ENCODE measurements at regions not wholly inside any gene's neighbourhood (a gene's known extent, or its start where the extent isn't known, plus 50 kb on each side); places are given as distances from the start of the nearest gene placed in this dataset.

DNA sequence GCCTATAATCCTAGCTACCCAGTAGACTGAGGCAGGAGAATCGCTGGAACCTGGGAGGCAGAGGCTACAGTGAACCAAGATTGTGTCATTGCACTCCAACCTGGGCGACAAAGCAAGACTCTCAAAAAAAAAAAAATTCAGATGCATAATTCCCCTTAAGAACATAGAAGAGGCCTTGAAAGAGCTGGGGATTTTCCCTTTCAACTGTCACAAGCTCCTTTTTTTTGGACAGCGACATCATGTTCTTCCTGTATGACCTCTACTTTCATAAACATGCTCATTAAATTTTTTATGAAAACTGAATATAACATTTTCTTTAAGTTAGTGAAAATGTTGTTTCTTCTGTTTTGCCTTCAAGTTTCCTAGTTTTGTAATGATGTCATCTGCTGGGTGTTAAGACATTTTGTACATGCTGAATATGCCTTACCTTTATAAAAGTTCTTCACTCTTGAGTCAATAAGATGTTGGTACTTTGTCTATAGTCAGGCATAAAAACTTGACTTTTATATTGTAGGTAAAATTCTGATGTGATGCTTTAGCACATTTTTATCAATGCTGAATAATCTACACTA is 76.0 kb downstream of the PTHLH start:
- H3K4me1 ChIP-seq (ENCODE audit: insufficient read depth, low read length) = peaks cover 32% of the 10 kb centered on the region
- H3K9ac ChIP-seq (ENCODE audit: insufficient read depth, low read depth, low read length) = no peak overlapping the region
- no peaks in the 10 kb centered on the region for H3K27me3 ChIP-seq (ENCODE audit: control insufficient read depth in 1 of 2, insufficient read depth in 2 of 2, low read length in 2 of 2)
- POLR2A ChIA-PET = no interaction called here
- no peaks in the 10 kb centered on the region for H3K36me3 ChIP-seq (replicated peaks in 1 of 2; ENCODE audit: control insufficient read depth in 1 of 2, insufficient read depth in 2 of 2, low read length in 2 of 2)
- 87% methylated on average over 3 of the region's 3 CpGs for WGBS (ENCODE audit: low lambda C conversion rate)
- H3K27ac ChIP-seq (ENCODE audit: extremely low read length, insufficient read depth, low read length) = no peak overlapping the region
- H3K4me2 ChIP-seq (ENCODE audit: low read depth, low read length) = no peak overlapping the region
- H3K4me3 ChIP-seq (replicated peaks in 1 of 3; ENCODE audit: insufficient read depth in 1 of 3, low read depth in 2 of 3, low read length in 3 of 3) = no peak overlapping the region
- in situ Hi-C loops (cut with HindIII; ENCODE audit: extremely low pct_ligation_motif_present, low pct_unique_long_range_greater_than_20kb) (no loop called here), intact Hi-C loops (cut with micrococcal nuclease; ENCODE audit: unreplicated experiment) (no loop called here)
- H3K9me3 ChIP-seq (ENCODE audit: low read length) = no peaks in the 10 kb centered on the region
- ATAC-seq = no peak
- CTCF ChIA-PET (ENCODE audit: low intra/inter-chr PET ratio, low total read pairs) = no interaction called here
- no TSS peak for BruUV-seq (replicated peaks)
- no peak for FAIRE-seq
- no peaks in the 10 kb centered on the region for H4K20me1 ChIP-seq (ENCODE audit: insufficient read depth, low read length)
- no peak for DNase-seq (ENCODE audit: low spot score)
- no peaks in the 10 kb centered on the region for H3K79me2 ChIP-seq (ENCODE audit: insufficient read depth, low read length)
- TF ChIP-seq ATF7 (IDR thresholded peaks at IDR 0.05) (peak; percentile 59; the same call in 1 of the 2 replicates), ATF7 (CRISPR knock-in tag; IDR thresholded peaks at IDR 0.05) (no peak), TCF12 (IDR thresholded peaks at IDR 0.05) (no peak), TCF12 (CRISPR knock-in tag; IDR thresholded peaks at IDR 0.05) (no peak), MTA3 (CRISPR knock-in tag; IDR thresholded peaks at IDR 0.05) (no peak), PHF8 (CRISPR knock-in tag; IDR thresholded peaks at IDR 0.05) (no peak)
- no peak overlapping the region for H2AFZ ChIP-seq (ENCODE audit: low read length)

DNA sequence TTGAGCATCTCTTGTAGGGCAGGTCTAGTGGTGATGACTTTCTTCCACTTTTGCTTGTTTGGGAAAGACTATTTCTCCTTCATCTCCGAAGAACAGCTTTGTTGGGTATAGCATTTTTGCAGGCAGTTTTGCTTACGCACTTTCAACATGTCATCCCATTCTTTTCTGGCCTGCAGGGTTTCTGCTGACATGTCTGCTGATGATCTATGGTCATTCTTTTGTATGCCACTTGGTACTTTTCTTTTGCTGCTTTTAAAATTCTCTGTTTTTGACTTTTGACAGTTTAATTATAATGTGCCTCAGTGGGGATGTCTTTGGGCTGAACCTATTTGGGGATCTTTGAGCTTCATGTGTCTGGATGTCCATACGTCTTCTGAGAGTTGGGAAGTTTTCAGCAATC is 78.2 kb downstream of the PTHLH start:
- intact Hi-C loops (cut with micrococcal nuclease; ENCODE audit: unreplicated experiment) = no loop called here
- ATAC-seq (no peak), DNase-seq (ENCODE audit: low spot score) (no peak), FAIRE-seq (no peak)
- Histone ChIP-seq H3K9me3 (ENCODE audit: low read length) (no peaks in the 10 kb centered on the region), H3K4me1 (ENCODE audit: insufficient read depth, low read length) (peaks cover 27% of the 10 kb centered on the region), H3K27me3 (ENCODE audit: control insufficient read depth in 1 of 2, insufficient read depth in 2 of 2, low read length in 2 of 2) (no peaks in the 10 kb centered on the region), H2AFZ (ENCODE audit: low read length) (no peak overlapping the region), H4K20me1 (ENCODE audit: insufficient read depth, low read length) (no peaks in the 10 kb centered on the region), H3K36me3 (replicated peaks in 1 of 2; ENCODE audit: control insufficient read depth in 1 of 2, insufficient read depth in 2 of 2, low read length in 2 of 2) (no peaks in the 10 kb centered on the region), H3K27ac (ENCODE audit: extremely low read length, insufficient read depth, low read length) (no peak overlapping the region), H3K9ac (ENCODE audit: insufficient read depth, low read depth, low read length) (no peak overlapping the region), H3K4me3 (replicated peaks in 1 of 3; ENCODE audit: insufficient read depth in 1 of 3, low read depth in 2 of 3, low read length in 3 of 3) (no peak overlapping the region), H3K4me2 (ENCODE audit: low read depth, low read length) (no peak overlapping the region), H3K79me2 (ENCODE audit: insufficient read depth, low read length) (no peaks in the 10 kb centered on the region)
- ChIA-PET POLR2A (no interaction called here), CTCF (ENCODE audit: low intra/inter-chr PET ratio, low total read pairs) (no interaction called here)
- WGBS (ENCODE audit: low lambda C conversion rate) = 87% methylated on average over 3 of the region's 3 CpGs
- in situ Hi-C loops (cut with HindIII; ENCODE audit: extremely low pct_ligation_motif_present, low pct_unique_long_range_greater_than_20kb) = no loop called here
- BruUV-seq (replicated peaks) = no TSS peak
- no peak for TF ChIP-seq ZNF546 (CRISPR knock-in tag; conservative IDR thresholded peaks at IDR 0.05)
- TF ChIP-seq ZNF317 (CRISPR knock-in tag; IDR thresholded peaks at IDR 0.05) = peak; percentile 81; the same call in 1 of the 2 replicates
- TF ChIP-seq KDM5A (IDR thresholded peaks at IDR 0.05; ENCODE audit: borderline replicate concordance, low read length) = no peak

Measured in HepG2 (cell line).